HG03520 (cell line): ENCODE measurements at regions not wholly inside any gene's neighbourhood (a gene's known extent, or its start where the extent isn't known, plus 50 kb on each side); places are given as distances from the start of the nearest gene placed in this dataset.

Experiments
- ATAC-seq: cut with Tn5 transposase; IDR thresholded peaks from one replicate; pipeline ENCODE4 v1.9.1; 2021; ENCODE audit warnings: mild to moderate bottlenecking, moderate library complexity; ENCODE audit not compliant: unreplicated experiment

DNA sequence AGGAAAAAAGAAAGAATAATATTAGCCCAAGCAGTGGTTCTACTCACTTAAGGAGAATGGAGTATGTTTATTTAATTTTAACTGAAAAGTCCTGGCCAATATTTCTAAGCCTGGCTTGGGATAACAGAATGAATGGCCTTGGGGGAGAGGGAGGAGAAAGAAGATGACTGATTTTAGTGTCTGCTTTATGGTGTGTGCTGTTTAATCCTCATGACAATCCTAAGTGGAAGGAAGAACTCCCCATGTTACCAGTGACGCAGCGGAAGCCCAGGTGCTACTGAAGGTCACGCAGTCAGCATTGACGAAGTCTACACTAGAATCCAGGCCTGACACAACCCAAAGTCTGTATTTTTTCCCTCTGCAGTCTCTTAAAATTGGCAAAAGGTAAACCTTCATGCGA is 50.5 kb downstream of the PALM2AKAP2 start:
- ATAC-seq, result no peak

DNA sequence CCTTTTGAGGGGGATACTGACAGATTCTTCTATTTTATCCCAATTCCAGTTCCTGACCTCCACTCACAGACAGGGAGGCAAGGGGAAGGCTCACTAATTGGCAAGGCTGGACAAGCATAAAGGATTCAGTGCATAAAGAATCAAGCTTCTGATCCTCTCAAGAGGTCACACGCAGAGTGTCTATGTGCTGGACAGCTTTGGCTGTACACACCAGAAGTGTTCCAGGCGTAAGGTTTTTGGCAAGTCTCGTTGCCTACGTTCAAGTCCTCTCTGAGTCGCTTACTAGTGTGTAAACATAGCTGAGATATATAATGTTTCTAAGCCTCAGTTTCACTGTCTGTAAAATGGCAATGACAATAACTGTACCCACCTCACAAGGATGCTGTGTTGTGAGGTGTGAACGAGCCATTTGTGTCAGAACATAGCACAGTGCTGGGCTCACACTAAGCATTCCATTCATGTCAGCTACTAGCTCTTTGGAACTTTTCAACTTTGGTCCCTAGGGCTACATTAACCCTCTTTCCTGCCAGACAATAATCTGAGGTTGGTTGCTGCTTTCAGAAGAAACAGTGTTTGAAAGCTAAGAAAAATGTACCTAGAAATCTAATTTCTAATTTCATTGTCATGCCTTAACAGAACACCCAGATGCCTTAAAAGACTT is 52.1 kb downstream of the PALM2AKAP2 start:
- no peak for ATAC-seq

DNA sequence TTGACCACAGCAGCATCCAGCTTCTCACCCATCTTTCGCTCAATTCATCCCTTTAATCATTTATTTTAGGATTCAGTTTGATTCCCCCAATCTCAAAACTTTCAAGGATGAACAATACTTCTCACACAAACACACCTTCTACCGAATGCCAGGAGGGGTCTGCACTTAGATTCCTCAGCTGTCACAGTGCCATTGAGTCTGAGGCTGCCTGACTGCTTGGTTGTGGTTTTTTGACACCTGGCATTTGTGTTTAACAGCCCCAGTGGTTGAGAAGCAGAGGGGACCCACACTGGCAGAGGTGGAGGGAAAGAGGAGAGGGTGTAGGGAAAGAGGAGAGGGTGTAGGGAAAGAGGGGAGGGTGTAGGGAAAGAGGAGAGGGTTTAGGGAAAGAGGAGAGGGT is 54.9 kb downstream of the PALM2AKAP2 start:
- ATAC-seq, result no peak

DNA sequence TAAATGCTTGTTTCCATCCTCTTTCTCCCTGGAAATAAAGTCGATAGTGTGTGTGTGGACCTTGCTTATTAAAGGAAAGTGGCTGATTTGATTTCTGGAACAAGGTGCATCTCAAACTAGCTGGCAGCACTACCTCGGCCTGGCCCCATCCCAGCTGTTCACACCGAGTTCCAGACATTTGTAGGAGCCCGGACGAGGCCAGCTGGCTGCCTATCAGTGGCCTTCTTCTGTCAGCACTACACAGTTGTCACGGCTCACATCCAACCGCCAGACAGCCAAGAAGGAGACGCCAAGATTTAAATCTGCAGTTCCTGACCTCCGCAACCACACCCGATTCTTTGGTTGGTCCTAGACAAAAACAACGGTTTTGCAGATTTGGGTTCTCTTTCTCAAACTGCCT is 63.6 kb downstream of the PALM2AKAP2 start:
- ATAC-seq, result no peak

DNA sequence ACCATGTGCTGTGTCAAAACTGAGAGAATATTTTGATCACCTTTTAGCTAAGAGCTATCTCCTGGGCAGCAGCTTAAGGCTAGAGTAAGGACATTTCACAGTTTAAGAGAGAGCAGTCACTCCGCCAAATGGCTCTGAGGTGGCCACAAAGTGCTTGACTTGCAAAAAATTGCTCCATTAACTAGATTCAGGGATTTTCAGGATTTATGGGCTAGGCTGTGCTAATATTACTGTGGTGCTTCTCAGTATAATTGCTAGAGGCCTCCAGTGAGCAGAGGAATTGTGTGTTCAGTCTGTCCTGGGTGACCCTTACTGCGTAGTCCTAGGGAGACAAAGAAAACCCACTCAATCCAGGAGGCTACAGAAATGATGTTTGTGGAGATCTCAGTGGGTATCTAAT is 65.2 kb downstream of the PALM2AKAP2 start:
- no peak for ATAC-seq

DNA sequence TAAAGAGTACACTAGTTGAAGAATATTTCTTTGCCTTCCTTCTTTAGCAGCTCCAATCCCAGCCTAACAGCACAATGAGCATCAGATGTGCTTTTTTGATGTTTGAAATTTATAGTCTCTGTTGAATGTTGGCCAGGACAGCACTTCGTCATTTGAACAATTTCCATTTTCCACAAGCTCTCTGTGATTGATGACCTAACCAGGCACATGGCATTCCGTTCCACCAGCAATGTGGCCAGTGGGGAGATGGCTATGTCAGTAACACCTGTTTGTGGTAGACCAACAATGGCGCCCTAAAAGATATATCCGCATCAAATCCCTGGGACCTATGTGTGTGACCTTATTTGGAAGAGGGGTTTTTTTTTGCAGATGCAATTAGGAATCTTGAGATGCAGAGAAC is 66.8 kb downstream of the PALM2AKAP2 start:
- ATAC-seq, result no peak

DNA sequence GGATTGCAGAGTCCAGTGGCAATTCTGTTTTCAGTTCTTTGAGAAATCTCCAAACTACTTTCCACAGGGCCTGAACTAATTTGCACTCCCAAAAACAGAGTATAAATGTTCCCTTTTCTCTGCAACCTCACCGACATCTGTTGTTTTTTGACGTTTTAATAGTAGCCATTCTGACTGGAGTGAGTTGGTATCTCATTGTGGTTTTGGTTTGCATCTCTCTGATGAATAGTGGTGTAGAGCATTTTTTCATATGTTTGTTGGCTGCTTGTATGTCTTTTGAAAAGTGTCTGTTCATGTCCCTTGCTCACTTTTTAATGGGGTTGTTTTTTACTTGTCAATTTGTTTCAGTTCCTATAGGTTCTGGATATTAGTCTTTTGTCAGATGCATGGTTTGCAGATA is 72.6 kb downstream of the PALM2AKAP2 start:
- ATAC-seq, result no peak

DNA sequence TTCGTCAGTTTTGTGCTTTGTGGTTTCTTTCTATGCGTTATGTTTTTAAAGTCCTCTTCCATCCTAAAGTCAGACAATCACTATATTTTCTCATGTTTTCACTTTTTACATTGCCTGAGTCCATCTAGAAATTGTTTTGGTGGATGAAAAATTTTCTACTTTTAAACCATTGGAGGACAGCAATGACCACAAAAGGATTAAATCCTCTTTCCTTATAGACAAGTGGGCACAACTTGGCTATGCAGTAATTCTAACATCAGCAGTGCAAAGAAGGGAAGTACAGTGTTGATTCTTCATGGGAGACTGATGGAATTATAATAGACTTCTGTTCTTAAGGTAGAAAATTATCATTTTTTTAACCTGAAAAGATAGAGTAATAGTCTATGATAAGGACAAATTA is 75.5 kb downstream of the PALM2AKAP2 start:
- no peak for ATAC-seq

DNA sequence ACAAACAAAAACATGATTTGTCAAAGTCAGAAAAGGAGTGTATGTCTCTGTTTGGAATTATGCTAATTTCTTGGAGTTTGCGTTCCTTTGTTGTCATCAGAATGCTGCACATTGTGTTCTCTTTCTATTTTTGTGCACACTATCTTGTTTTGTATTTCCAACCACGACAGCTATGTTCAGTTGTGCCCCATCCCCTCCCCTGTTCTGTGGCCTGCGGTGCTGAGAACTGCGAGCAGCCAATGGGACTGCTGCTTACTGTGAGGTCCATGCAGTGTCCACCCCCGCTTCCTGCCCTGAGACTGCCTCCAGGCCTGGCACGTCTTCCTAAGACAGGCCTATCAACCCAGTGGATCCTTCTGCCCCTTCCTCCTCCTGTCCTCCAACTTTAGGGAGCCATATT is 76.8 kb downstream of the PALM2AKAP2 start:
- no peak for ATAC-seq

DNA sequence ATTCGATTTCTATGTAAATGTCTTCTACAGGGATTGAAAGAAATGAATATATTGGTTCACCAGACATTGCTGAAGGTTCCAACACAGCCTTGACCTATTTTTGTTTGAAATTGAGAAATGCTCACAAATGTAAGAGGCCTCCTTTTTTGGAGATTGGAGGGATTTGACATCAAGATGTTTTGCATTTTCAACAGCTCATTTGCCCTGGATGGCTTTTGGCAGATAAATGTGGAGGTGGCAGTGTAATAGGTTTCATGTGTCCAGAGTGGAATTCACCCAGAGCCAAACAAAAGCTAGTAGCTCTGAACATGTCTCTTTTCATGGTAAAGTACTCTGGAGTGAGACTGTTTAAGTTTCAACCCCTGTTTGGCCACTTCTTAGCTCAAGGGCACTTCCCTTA is 77.3 kb downstream of the PALM2AKAP2 start:
- no peak for ATAC-seq

DNA sequence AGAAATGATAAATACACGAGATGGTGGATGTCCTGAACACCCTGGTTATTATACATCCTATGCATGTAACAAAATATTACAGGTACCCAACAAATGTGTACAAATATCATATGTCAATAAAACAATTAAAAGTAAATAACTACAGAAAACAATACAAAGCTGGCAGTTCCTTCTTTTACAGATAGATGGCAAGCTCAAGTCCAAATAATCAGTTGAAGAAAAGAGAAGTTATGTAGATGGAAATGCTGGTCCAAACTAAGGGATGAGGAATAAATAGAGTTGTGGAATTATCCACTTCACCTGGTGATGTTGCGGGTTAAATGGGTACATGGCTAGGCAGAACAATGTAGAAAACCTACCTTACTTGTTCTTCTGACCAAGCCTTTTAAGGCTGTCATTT is 79.4 kb downstream of the PALM2AKAP2 start:
- ATAC-seq, result no peak

DNA sequence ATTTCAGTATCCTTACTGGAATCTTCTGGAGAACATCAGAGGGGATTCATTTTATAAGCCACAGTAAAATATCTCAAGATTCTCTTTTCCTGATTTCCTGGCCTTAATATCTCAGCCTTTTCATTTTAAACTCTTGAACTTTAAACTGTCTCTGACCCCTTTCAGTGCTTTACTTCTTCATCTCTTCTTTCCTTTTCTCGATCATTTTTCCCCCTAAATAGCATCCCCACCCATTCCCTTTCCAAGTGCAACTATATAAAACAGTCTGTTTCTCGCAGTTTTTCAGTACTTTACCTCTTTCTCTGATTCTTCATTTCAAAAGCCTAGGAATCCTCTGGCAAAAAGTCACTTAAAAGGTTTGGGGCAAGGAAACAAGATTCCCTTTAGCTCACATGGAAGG is 80.5 kb downstream of the PALM2AKAP2 start:
- no peak for ATAC-seq

DNA sequence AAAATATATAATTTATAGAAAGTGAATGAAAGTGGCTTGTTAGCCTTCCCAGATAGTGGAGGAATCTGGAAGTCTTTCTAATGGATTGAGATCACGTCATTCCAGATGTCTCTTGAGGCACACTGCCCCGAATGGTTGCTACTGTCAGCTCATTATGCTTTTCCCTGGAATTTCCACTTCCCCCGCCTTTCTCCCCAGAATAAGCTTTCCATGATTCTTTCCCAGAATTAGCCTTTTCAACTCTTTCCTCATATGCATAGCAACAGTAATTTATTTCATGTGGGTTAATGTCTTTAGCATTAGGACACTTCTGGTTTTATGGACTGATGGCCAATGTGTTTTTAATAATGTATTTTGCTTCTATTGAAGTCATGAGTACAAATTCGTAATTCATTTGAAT is 81.5 kb downstream of the PALM2AKAP2 start:
- ATAC-seq, result no peak

DNA sequence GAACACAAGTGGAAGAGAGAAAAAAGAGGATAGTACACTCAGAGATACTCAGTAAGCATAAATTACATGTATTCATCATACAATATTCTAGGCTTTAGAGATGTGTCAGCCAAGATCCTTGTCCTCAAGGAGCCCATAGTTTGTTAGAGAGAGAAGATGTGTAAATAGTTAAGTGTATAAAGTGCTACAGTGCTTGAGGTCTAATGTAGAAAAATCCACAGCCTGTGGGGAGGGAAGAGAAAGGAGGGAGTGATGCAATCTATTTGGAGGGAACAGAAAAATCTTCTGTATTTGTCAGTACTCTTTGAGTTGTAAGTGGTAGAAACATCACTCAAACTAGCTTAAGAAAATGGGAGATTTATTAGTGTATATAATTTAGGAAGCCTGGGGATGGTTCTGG is 81.9 kb downstream of the PALM2AKAP2 start:
- no peak for ATAC-seq

DNA sequence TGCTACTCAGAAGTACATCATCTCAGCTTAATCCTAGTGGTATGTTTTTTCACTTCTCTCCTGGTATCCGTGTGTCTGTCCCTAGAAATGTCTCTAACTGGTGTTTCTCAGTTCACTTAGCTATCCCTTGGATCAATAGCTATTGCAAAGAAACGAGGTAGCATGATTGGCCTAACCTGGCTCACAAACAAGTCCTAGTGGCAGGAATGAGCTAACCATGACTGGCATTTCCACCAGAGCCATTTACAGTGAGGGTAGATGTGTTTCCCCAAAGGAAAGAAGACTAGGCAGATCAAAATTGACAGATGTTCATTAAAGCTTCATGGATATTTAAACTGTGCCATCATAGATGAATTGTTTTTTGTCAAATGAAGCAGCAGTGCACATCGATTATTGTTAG is 82.5 kb downstream of the PALM2AKAP2 start:
- no peak for ATAC-seq

DNA sequence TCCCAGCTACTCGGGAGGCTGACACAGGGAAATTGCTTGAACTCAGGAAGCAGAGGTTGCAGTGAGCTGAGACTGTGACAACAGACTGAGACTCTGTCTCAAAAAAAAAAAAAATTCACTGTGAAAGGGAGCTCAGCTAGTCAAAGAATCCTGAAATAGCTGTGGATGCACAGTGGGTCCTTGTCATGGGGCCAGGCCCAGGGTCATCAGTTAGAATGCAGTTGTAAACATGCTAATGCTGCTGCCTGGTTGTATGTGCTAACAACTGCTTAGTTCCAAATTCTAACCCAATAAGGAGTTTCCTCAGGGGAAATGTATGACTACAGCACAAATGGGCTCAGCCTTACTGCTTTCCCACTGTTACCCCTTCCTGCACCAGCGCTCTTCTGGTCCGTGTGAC is 84.0 kb downstream of the PALM2AKAP2 start:
- no peak for ATAC-seq

DNA sequence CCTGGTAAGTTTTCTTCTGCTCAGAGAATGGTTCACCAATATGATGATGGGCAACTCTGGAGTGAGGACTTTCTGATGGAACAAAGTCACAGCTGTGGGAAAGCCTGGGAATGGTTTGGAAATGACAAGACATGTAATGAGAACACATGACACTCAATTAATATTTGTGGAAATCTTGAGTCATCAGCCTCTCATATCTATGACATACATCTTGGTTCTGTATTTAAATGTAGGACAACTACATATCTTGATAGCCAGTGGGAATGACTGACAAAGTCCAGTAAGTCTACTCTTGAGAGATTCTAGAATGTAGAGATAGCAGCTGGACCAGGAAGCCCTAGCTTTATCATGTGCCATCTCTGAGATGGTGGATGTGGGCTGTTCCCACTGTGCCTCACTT is 85.5 kb downstream of the PALM2AKAP2 start:
- no peak for ATAC-seq

DNA sequence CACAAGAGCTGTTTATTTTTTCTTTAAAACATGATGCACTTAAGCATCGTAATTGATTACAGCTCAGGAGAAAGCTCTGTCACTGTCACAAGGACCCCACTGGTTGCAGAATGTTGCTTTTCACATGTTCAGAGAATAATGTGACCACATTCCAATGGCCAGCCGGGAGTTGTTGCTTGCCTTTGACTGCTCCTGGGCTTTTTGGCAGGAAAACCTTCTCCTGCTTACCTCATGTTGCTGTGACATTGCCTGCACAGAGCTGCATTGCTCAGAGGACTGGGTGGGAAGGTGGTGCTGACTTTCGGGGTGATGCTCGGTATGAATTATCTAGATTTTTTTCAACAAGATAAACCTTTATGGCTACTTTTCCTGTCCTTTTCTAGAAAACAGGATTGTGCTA is 88.2 kb downstream of the PALM2AKAP2 start:
- no peak for ATAC-seq

DNA sequence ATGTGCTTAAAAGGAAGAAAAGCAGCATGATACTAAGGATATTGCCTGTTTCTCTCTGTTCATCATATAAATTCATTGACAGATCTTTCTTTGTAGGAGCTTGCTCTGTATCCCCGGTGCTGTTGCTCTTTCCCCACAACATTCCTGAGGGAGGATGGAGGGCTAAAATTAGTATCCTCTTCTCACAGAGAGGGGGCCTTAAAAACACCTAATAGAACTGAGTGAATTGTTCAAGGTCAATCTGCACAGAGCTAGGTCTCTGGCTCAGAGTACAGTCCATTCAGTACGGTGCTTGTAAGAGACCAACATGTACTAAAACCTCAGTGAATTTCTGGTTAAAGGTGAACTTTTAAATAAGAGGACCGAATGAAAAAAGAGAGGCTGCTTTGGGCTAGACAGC is 88.7 kb downstream of the PALM2AKAP2 start:
- no peak for ATAC-seq

DNA sequence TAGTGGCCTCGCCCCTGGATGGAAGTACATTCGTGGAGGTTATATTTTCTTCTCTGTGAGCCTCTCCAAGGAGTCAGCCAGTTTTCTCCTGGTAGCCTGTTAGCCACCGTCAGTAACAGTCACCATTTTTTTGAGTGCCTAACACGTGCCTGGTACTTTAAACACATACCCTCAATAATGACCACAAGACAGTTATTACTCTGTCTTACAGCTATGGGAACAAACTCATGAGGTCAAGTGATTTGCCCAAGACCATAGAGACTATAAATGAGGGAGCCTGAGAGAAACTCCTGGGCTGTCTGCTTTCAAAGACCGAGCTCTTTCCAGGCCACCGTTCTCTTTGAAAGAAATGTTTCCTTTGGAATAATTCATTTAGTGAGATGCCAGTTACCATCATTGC is 90.4 kb downstream of the PALM2AKAP2 start:
- ATAC-seq, result no peak

DNA sequence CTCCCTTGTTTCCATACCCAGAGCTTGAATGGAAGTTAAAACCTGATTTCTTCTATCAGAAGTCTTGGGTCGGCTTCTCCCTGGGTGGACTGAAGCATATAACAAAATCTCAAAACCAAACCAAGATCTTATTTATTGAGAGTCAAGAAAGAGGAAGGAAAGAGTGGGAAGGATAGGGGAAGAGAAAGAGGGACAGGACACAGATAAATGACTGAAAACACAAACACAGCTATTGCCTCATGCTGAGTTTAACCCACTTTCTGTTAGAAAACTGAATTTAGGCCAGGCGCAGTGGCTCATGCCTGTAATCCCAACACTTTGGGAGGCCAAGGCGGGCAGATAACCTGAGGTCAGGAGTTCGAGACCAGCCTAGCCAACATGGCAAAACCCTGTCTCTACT is 92.9 kb downstream of the PALM2AKAP2 start:
- no peak for ATAC-seq

DNA sequence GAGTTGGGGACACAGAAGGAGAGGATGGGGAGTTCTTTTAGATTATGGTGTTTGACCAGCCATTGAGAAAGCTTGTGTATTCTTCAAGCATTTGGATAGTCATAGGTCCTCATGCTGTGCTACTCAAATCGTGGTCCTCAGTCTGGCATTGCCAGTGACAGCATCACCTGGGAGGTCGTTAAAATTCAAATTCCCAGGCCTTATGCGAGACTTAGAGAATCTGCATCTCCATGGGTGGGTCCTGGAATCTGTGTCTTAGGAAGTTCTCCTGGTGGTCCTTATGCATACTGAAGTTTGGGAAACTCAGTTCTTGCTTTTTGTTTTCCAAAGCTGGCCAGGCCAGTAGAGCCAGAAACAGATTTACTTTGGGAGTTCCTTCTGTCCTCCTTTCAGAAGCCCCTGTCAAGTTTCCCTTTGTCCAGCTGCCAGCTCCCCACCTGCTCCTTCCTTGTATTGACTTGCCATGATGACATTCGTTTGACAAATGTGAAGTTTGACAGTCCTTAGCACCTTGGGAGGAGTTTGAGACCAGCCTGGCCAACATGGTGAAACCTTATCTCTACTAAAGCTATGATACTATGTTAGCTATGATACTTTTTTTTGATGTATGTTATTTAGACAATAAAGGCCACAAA is 95.6 kb downstream of the PALM2AKAP2 start:
- ATAC-seq, result no peak
